ENCODE measurements at regions not wholly inside any gene's neighbourhood (a gene's known extent, or its start where the extent isn't known, plus 50 kb on each side); places are given as distances from the start of the nearest gene placed in this dataset.

GRCh38 chr7:96402913-96403312 is 81.0 kb upstream of the SLC25A13 start:
- H3K9me2 ChIP-seq (ENCODE audit: insufficient read depth) = no peaks in the 10 kb centered on the region
- no peak overlapping the region for H3K4me2 ChIP-seq
- H3K36me3 ChIP-seq (ENCODE audit: low read depth) = no peaks in the 10 kb centered on the region
- no peaks in the 10 kb centered on the region for H3K79me2 ChIP-seq (ENCODE audit: low read depth)
- no peak for DNase-seq
- BruUV-seq (replicated peaks) = no TSS peak
- TF ChIP-seq CTCF (conservative IDR thresholded peaks at IDR 0.05) (no peak), EZH2 (IDR thresholded peaks at IDR 0.05; ENCODE audit: low read depth) (no peak)
- H3K27me3 ChIP-seq (ENCODE audit: insufficient read depth, low read depth) = no peaks in the 10 kb centered on the region
- no peak overlapping the region for H2AFZ ChIP-seq
- POLR2A ChIA-PET (ENCODE audit: unreplicated experiment) = no interaction called here
- CTCF ChIA-PET = no interaction called here
- H3F3A ChIP-seq (ENCODE audit: insufficient read depth, low read depth) = no peaks in the 10 kb centered on the region
- H4K20me1 ChIP-seq (ENCODE audit: insufficient read depth) = no peaks in the 10 kb centered on the region
- no peak overlapping the region for H3K27ac ChIP-seq
- H3K9me3 ChIP-seq (ENCODE audit: insufficient read depth, low read depth) = no peaks in the 10 kb centered on the region; the same call in 1 of the 2 replicates
- H3K4me3 ChIP-seq = no peak overlapping the region
- no peaks in the 10 kb centered on the region for H3K4me1 ChIP-seq (replicated peaks; ENCODE audit: insufficient read depth)
- intact Hi-C loops (cut with micrococcal nuclease; ENCODE audit: unreplicated experiment) = no loop called here

- no peak for DNase-seq
- H3K36me3 ChIP-seq (ENCODE audit: low read depth) = no peaks in the 10 kb centered on the region
- POLR2A ChIA-PET (ENCODE audit: unreplicated experiment) = no interaction called here
- no TSS peak for BruUV-seq (replicated peaks)
- H3K27me3 ChIP-seq (ENCODE audit: insufficient read depth, low read depth) = no peaks in the 10 kb centered on the region
- no peak overlapping the region for H3K4me3 ChIP-seq
- H3K4me1 ChIP-seq (replicated peaks; ENCODE audit: insufficient read depth) = no peaks in the 10 kb centered on the region
- no peak overlapping the region for H3K4me2 ChIP-seq
- H3K9me3 ChIP-seq (ENCODE audit: insufficient read depth, low read depth) = no peaks in the 10 kb centered on the region; the same call in 1 of the 2 replicates
- H3K79me2 ChIP-seq (ENCODE audit: low read depth) = no peaks in the 10 kb centered on the region
- H3K9me2 ChIP-seq (ENCODE audit: insufficient read depth) = no peaks in the 10 kb centered on the region
- H3F3A ChIP-seq (ENCODE audit: insufficient read depth, low read depth) = no peaks in the 10 kb centered on the region
- intact Hi-C loops (cut with micrococcal nuclease; ENCODE audit: unreplicated experiment) = no loop called here
- TF ChIP-seq EZH2 (IDR thresholded peaks at IDR 0.05; ENCODE audit: low read depth) (no peak), CTCF (conservative IDR thresholded peaks at IDR 0.05) (no peak)
- no peak overlapping the region for H3K27ac ChIP-seq
- H4K20me1 ChIP-seq (ENCODE audit: insufficient read depth) = no peaks in the 10 kb centered on the region
- CTCF ChIA-PET = no interaction called here
- H2AFZ ChIP-seq = no peak overlapping the region
These were observed 79.3 kb upstream of the SLC25A13 start for GRCh38 chr7:96401200-96401599.

- TF ChIP-seq CTCF (conservative IDR thresholded peaks at IDR 0.05) (no peak), EZH2 (IDR thresholded peaks at IDR 0.05; ENCODE audit: low read depth) (no peak)
- no peak overlapping the region for H3K27ac ChIP-seq
- ChIA-PET POLR2A (ENCODE audit: unreplicated experiment) (no interaction called here), CTCF (no interaction called here)
- H2AFZ ChIP-seq = no peak overlapping the region
- H3K4me3 ChIP-seq = no peak overlapping the region
- H3K4me1 ChIP-seq (replicated peaks; ENCODE audit: insufficient read depth) = no peaks in the 10 kb centered on the region
- H3K27me3 ChIP-seq (ENCODE audit: insufficient read depth, low read depth) = no peaks in the 10 kb centered on the region
- no peak overlapping the region for H3K4me2 ChIP-seq
- H3F3A ChIP-seq (ENCODE audit: insufficient read depth, low read depth) = no peaks in the 10 kb centered on the region
- intact Hi-C loops (cut with micrococcal nuclease; ENCODE audit: unreplicated experiment) = no loop called here
- DNase-seq = no peak
- no peaks in the 10 kb centered on the region; the same call in 1 of the 2 replicates for H3K9me3 ChIP-seq (ENCODE audit: insufficient read depth, low read depth)
- no peaks in the 10 kb centered on the region for H3K36me3 ChIP-seq (ENCODE audit: low read depth)
- no peaks in the 10 kb centered on the region for H3K79me2 ChIP-seq (ENCODE audit: low read depth)
- no peaks in the 10 kb centered on the region for H3K9me2 ChIP-seq (ENCODE audit: insufficient read depth)
- BruUV-seq (replicated peaks) = no TSS peak
- no peaks in the 10 kb centered on the region for H4K20me1 ChIP-seq (ENCODE audit: insufficient read depth)
These were observed 78.6 kb upstream of the SLC25A13 start for GRCh38 chr7:96400518-96400917.

Data from PC-9 (cell line).